ENCODE measurements at regions not wholly inside any gene's neighbourhood (a gene's known extent, or its start where the extent isn't known, plus 50 kb on each side); places are given as distances from the start of the nearest gene placed in this dataset.

DNA sequence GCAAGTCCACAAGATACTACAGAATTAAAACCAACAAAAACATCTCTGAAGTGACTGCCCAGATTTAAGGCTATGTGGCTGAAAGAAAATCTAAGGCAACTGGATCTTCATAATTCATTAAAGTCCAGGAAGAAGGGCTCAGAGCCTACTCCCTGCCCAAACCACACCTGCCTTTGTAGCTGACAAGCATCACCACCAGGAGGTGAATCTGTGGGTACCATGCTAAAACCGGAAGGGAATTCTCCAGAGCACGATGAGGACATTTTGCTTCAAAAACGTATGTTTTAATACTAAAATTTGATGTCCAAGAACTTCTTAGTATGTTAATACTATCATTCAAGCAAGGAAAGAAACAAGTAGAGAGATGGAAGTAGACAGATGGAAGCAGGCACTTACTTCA lies 495.9 kb upstream of the NECTIN3 start:
- intact Hi-C loops (cut with micrococcal nuclease): no loop called here
- DNase-seq: no peak
- no peaks in the 10 kb centered on the region for H3K9me3 ChIP-seq (replicated peaks)

DNA sequence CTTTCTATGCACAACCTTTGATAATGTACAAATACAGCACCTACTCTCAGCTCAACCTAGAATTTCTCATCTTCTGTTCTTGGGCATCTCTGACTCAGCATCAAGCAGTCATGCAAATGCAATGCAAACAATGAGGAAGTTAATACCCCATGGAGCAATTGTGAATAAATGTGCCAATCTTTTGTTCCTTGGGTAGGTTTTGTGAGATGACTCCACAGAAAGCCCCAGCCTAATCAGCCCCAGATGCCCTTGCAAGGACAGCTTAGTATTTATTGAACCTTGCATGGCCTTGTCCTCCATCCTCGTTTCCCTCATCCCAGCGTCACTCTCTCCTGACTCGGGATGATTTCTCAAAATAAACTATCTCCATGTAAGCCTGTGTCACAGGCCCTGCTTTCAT lies 494.7 kb upstream of the NECTIN3 start:
- H3K4me1 ChIP-seq: no peaks in the 10 kb centered on the region
- no peaks in the 10 kb centered on the region for H3K27me3 ChIP-seq (ENCODE audit: low read depth)
- H3K27ac ChIP-seq (replicated peaks): no peak overlapping the region
- no peak for DNase-seq
- H3K9me3 ChIP-seq (replicated peaks): no peaks in the 10 kb centered on the region
- no peaks in the 10 kb centered on the region for H3K36me3 ChIP-seq
- TF ChIP-seq, protein P1, sequence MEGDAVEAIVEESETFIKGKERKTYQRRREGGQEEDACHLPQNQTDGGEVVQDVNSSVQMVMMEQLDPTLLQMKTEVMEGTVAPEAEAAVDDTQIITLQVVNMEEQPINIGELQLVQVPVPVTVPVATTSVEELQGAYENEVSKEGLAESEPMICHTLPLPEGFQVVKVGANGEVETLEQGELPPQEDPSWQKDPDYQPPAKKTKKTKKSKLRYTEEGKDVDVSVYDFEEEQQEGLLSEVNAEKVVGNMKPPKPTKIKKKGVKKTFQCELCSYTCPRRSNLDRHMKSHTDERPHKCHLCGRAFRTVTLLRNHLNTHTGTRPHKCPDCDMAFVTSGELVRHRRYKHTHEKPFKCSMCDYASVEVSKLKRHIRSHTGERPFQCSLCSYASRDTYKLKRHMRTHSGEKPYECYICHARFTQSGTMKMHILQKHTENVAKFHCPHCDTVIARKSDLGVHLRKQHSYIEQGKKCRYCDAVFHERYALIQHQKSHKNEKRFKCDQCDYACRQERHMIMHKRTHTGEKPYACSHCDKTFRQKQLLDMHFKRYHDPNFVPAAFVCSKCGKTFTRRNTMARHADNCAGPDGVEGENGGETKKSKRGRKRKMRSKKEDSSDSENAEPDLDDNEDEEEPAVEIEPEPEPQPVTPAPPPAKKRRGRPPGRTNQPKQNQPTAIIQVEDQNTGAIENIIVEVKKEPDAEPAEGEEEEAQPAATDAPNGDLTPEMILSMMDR (IDR thresholded peaks at IDR 0.05; ENCODE audit: borderline replicate concordance): no peak
- H3K4me3 ChIP-seq: no peak overlapping the region
- intact Hi-C loops (cut with micrococcal nuclease): no loop called here

More for the DNA sequence above, 495.9 kb upstream of the NECTIN3 start:
- TF ChIP-seq, protein P1 (IDR thresholded peaks at IDR 0.05; ENCODE audit: borderline replicate concordance): no peak
- Histone ChIP-seq H3K4me1 (no peaks in the 10 kb centered on the region), H3K36me3 (no peaks in the 10 kb centered on the region), H3K27ac (replicated peaks) (no peak overlapping the region), H3K27me3 (ENCODE audit: low read depth) (no peaks in the 10 kb centered on the region), H3K4me3 (no peak overlapping the region)

DNA sequence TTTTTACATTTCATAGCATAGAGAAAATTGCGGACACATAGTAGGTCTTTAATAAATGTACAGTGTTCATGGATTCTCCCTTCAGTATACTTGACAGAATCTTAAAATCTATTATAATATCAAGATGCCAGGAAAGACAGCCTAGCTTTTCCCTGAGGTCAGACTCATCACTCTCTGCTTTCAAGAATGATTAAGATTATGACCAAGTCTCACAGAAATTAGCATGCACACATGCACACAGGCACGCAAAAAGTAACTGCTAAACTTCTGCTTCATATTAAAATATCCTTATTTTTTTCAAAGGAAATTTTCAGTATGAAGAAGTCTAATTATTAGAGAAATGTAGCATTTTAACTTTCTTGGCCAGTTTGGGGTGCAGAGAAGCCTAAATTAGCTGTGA lies 493.8 kb upstream of the NECTIN3 start:
- no peak for DNase-seq
- intact Hi-C loops (cut with micrococcal nuclease): no loop called here
- Histone ChIP-seq H3K27me3 (ENCODE audit: low read depth) (no peaks in the 10 kb centered on the region), H3K4me3 (no peak overlapping the region), H3K27ac (replicated peaks) (no peak overlapping the region), H3K9me3 (replicated peaks) (no peaks in the 10 kb centered on the region), H3K4me1 (no peaks in the 10 kb centered on the region), H3K36me3 (no peaks in the 10 kb centered on the region)
- TF ChIP-seq, protein P1 (IDR thresholded peaks at IDR 0.05; ENCODE audit: borderline replicate concordance): no peak

DNA sequence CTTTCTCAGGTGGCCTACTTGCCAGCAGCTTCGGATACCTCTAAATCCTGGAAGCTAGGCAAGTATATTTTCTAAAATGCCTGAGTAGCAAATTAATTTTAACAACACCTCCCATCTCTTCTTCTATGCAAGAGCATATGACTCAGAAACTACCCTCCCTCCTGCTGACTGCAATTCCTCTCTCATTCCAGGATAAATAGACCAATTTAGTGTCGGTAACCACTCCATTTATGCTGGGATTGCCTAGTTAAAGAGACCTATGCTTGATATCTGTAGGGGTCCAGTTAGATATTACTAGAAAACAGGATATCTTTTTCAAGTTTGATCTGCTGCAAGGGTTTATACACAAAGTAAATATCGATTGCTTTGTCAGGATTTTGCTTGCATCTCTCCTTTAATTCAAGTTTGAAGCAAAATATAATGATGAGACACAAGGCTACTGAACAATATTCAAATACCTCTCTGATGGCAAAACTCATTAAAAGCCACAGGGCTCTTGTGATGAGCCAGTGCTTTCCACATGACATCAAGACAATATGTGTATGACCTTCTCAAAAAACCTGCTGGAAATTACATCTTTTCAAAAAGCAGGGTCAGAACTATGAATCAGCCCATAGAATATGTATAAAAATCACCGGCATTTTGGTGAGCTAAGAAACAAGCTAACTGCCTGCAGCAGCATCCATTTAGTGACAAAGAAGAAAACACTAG lies 491.6 kb upstream of the NECTIN3 start:
- Histone ChIP-seq H3K36me3 (no peaks in the 10 kb centered on the region), H3K4me3 (no peak overlapping the region), H3K4me1 (no peaks in the 10 kb centered on the region), H3K27ac (replicated peaks) (no peak overlapping the region), H3K27me3 (ENCODE audit: low read depth) (no peaks in the 10 kb centered on the region), H3K9me3 (replicated peaks) (no peaks in the 10 kb centered on the region)
- TF ChIP-seq, protein P1 (IDR thresholded peaks at IDR 0.05; ENCODE audit: borderline replicate concordance): no peak
- no peak for DNase-seq
- intact Hi-C loops (cut with micrococcal nuclease): no loop called here

DNA sequence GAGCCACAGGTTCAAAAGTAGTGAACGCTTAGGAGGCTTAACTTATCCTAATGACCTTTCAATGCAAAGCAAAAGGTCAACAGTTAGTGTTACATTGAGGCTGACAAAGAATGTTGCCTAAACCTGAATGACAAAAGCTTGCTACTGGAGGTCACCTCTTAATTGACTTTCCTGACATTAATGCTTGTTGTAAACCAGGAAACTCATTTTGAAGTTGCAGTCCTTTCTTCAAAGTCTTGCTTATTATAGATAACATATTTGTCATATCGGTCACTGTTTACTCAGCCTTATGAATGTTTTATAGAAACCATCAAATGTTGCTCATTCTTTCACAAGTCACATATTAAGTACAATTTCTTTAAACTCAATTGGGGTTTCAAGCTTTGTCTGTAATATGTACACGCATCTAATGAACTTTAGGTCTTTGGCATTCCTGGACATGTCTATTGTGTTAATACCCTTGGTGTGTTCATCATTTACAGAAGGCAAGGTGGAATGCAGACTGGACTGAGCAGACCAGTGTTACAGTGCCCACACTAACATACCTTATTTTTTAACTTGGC lies 488.2 kb upstream of the NECTIN3 start:
- Histone ChIP-seq H3K36me3 (no peaks in the 10 kb centered on the region), H3K27ac (replicated peaks) (no peak overlapping the region), H3K4me3 (no peak overlapping the region), H3K4me1 (no peaks in the 10 kb centered on the region), H3K9me3 (replicated peaks) (no peaks in the 10 kb centered on the region), H3K27me3 (ENCODE audit: low read depth) (no peaks in the 10 kb centered on the region)
- intact Hi-C loops (cut with micrococcal nuclease): no loop called here
- no peak for DNase-seq
- TF ChIP-seq, protein P1 (IDR thresholded peaks at IDR 0.05; ENCODE audit: borderline replicate concordance): no peak
